Uterus (tissue), 3 donors: ENCODE measurements at regions not wholly inside any gene's neighbourhood (a gene's known extent, or its start where the extent isn't known, plus 50 kb on each side); places are given as distances from the start of the nearest gene placed in this dataset.

Experiments
- DNase-seq, 2 donors: peaks; one replicate each; pipeline ENCODE4 v3.0.0-alpha.2; 2019 to 2020
- H3K27ac ChIP-seq, 2 donors: fragments of 200-600 bp; sonication (generic); 1 replicate in 1 of 2; 2 replicates in 1 of 2; pipeline ENCODE4 v1.5.1; 2016 to 2018
- H3K27me3 ChIP-seq, 2 donors: fragments of 200-600 bp; sonication (generic); one replicate each; pipeline ENCODE4 v1.5.1; 2018 to 2019; ENCODE audit warnings: control low read depth in 1 of 2
- H3K36me3 ChIP-seq, 2 donors: fragments of 200-600 bp; sonication (generic); one replicate each; pipeline ENCODE4 v1.5.1; 2019; ENCODE audit warnings: control low read depth in 1 of 2
- H3K4me1 ChIP-seq, 2 donors: fragments of 200-600 bp; sonication (generic); one replicate each; pipeline ENCODE4 v1.5.1; 2018 to 2019; ENCODE audit warnings: control low read depth in 1 of 2
- H3K4me3 ChIP-seq, 2 donors: fragments of 200-600 bp; sonication (generic); 1 replicate in 1 of 2; 2 replicates in 1 of 2; pipeline ENCODE4 v1.5.1; 2018 to 2019; ENCODE audit warnings: mild to moderate bottlenecking in 1 of 2
- H3K9me3 ChIP-seq, 2 donors: fragments of 200-600 bp; sonication (generic); one replicate each; pipeline ENCODE4 v1.5.1; 2019; ENCODE audit warnings: control low read depth in 1 of 2
- CTCF ChIP-seq, 4 experiments: fragments of 200-600 bp in 2 of 4; fragments of 450-650 bp in 2 of 4; sonication (generic) in 2 of 4; IDR thresholded peaks; one replicate each; pipeline ENCODE4 v1.5.1; 2016 to 2019; ENCODE audit warnings: antibody characterized with exemption in 4 of 4, mild to moderate bottlenecking in 2 of 4, moderate library complexity in 1 of 4
- POLR2A ChIP-seq, 2 donors: fragments of 450-650 bp; IDR thresholded peaks; one replicate each; pipeline ENCODE4 v1.6.1; 2016; ENCODE audit warnings: antibody characterized with exemption in 2 of 2, mild to moderate bottlenecking in 1 of 2, moderate library complexity in 1 of 2
- intact Hi-C: fragments of 100-400 bp; cut with DNase I; formaldehyde crosslinking; loops from one replicate; pipeline ENCODE4 v1.15.1; 2023; ENCODE audit warnings: low total_unique reads
- donor health status: DM: yes; HTN: yes; CAD: no.

DNA sequence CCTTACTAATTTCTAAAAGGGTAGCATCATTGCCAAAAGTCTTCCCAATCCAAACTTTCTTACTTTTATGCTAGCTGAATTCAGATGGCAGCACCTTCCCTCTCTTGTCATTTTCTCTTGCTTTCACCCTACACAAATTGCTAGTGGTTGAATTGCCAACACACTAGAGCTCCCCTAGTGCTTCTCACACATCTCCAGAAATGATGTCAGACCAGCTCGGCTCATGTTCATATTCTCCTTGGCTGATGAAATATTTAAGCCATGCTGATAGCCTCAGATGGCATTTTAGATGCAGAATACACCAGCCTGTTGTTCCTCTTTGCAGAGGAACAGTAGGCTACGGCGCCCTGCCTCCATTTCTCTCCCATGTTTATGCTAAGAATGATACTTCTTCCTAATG, 256.9 kb downstream of the PTBP2 start:
- intact Hi-C loops: no loop called here

DNA sequence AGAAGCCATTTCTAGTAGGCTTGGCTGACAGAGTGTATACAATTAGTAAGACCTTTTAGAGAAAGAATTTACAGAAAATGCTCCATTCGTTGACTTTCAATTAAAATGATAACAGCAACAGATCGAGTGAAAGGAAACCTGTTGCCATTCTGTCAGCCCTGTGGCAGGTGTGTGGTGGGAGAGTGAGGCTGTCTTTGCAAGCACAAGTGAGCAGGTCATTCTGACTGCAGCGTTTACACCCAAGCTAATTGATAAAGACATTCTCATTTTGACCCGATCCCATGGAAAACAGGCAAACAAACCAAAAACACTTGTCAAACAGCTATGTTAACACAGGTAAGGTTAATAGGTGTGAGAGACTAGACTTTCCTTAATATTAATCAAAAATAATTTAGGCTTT, 257.3 kb downstream of the PTBP2 start:
- intact Hi-C loops: no loop called here
- TF ChIP-seq CTCF (IDR thresholded peaks at IDR 0.05): no peak
- no peak for TF ChIP-seq POLR2A (IDR thresholded peaks at IDR 0.05)
- Histone ChIP-seq H3K27me3 (no peaks in the 10 kb centered on the region), H3K4me3 (no peak overlapping the region), H3K36me3 (no peaks in the 10 kb centered on the region), H3K4me1 (no peaks in the 10 kb centered on the region), H3K27ac (no peak overlapping the region), H3K9me3 (no peaks in the 10 kb centered on the region)
- DNase-seq: no peak

More for the DNA sequence above, 256.9 kb downstream of the PTBP2 start:
- no peaks in the 10 kb centered on the region for H3K27me3 ChIP-seq
- TF ChIP-seq POLR2A (IDR thresholded peaks at IDR 0.05): no peak
- DNase-seq: no peak
- H3K4me3 ChIP-seq: no peak overlapping the region
- H3K4me1 ChIP-seq: no peaks in the 10 kb centered on the region
- no peaks in the 10 kb centered on the region for H3K9me3 ChIP-seq
- H3K27ac ChIP-seq: no peak overlapping the region
- no peaks in the 10 kb centered on the region for H3K36me3 ChIP-seq

DNA sequence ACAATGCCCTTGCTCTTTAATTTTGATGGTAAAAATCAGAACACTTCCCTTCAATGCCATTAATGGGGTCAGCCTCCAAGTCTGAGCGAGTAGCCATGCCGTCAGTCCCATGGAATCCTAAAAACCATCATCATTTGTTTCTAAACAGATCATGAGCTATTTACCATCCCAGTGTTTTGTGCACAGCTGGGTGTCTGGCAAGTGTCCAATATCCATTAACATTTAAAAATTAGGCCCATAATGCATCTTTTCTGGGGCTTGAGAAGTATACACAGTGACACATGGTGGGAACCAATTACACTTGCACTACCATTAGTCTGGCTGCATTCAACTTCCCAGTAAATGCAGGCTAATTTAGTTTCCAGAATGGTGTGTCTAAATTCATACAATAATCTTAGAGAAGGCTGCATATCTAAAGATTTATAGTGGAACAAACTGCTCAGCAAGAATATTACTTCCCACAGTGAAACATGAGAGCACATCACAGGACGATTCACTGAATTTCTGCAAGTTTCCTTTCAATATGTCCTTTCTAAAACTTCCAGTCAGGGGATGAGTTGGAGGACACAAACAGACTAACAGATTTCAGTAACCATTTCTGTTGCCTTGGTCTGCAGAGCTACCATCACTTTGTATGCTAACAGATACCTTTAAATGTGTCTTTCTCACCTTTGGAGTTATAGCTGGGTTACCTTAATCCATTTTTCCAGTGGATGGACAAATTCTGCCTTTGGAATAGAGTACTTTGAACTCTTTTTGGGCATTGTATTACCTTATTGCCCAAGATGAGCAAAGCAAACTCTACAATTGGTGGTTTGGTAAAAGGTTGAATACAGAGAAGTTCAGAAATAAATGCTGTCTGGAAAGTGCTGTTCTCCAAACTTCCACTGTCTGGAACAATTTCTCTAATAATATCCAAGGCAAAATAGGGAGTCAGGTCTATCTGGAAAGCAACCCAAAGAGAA, 258.0 kb downstream of the PTBP2 start:
- no peaks in the 10 kb centered on the region for H3K27me3 ChIP-seq
- no peaks in the 10 kb centered on the region for H3K9me3 ChIP-seq
- H3K36me3 ChIP-seq: no peaks in the 10 kb centered on the region
- no peak for TF ChIP-seq POLR2A (IDR thresholded peaks at IDR 0.05)
- no peak for TF ChIP-seq CTCF (IDR thresholded peaks at IDR 0.05)
- no peak overlapping the region for H3K4me3 ChIP-seq
- DNase-seq: no peak
- no peaks in the 10 kb centered on the region for H3K4me1 ChIP-seq
- H3K27ac ChIP-seq: no peak overlapping the region
- intact Hi-C loops: no loop called here

GRCh38 chr1:96980448-96980847, 258.9 kb downstream of the PTBP2 start:
- no peak for TF ChIP-seq POLR2A (IDR thresholded peaks at IDR 0.05)
- TF ChIP-seq CTCF (IDR thresholded peaks at IDR 0.05): no peak
- no peak for DNase-seq
- H3K27me3 ChIP-seq: no peaks in the 10 kb centered on the region
- no peak overlapping the region for H3K4me3 ChIP-seq
- no peaks in the 10 kb centered on the region for H3K9me3 ChIP-seq
- no peak overlapping the region for H3K27ac ChIP-seq
- intact Hi-C loops: no loop called here
- H3K36me3 ChIP-seq: no peaks in the 10 kb centered on the region
- H3K4me1 ChIP-seq: no peaks in the 10 kb centered on the region

DNA sequence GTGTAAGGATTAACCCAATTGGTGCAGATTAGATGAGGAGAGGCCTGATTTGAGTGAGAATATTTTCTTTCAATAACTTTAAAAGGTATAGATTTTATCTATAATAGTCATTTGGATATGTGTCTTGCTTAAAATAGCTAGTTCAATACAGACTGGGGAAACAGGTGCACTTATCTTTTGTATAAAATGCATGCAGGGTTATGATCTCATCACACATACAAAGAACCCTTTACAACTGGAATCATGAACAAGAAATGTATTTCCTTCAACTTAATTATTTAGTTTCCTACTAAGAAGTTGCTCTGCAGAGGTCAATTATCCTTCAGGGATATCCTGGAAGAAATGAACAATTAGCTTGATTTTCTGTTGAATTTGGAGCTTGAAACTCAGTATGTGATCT, 259.6 kb downstream of the PTBP2 start:
- Histone ChIP-seq H3K4me1 (no peaks in the 10 kb centered on the region), H3K27me3 (no peaks in the 10 kb centered on the region), H3K27ac (no peak overlapping the region), H3K9me3 (no peaks in the 10 kb centered on the region), H3K4me3 (no peak overlapping the region), H3K36me3 (no peaks in the 10 kb centered on the region)
- no peak for DNase-seq
- TF ChIP-seq POLR2A (IDR thresholded peaks at IDR 0.05): no peak
- no peak for TF ChIP-seq CTCF (IDR thresholded peaks at IDR 0.05)
- intact Hi-C loops: no loop called here
